OCI-LY1 (cell line): ENCODE measurements at regions not wholly inside any gene's neighbourhood (a gene's known extent, or its start where the extent isn't known, plus 50 kb on each side); places are given as distances from the start of the nearest gene placed in this dataset.

Experiments used
- EZH2 ChIP-seq: fragments of 200-600 bp; sonication (generic), shearing (Covaris generic); IDR thresholded peaks from 2 replicates; pipeline ENCODE4 v1.8.0; 2017; ENCODE audit warnings: borderline replicate concordance, mixed run types, mild to moderate bottlenecking, antibody characterized with exemption, low read length, moderate library complexity, mixed read lengths
- TF ChIP-seq, protein P1 (sequence below): fragments of 200-600 bp; sonication (generic), shearing (Covaris generic); IDR thresholded peaks from 2 replicates; pipeline ENCODE4 v1.5.1; 2017; ENCODE audit warnings: mild to moderate bottlenecking, antibody characterized with exemption, low read length, moderate library complexity, mixed read lengths

DNA sequence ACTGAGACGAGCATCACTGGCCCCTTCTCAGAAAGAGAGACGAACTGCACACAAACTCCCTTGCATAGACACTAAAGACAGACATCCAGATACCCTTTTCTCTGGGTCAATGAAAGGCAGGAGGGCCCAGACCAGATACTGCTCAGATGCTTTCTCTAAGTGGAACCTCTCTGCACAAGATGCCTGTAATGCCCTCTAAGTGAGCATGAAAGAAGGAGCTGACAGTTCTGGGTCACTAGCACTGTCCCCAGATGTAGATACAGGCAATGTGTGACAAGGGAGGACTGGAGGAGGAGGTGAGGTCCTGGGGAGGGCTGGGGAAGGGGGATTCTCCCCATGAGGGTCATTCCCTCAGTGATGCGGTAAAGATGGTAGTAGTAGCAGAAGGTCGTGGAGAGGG lies 501.0 kb upstream of the CDH11 start:
- TF ChIP-seq, protein P1, sequence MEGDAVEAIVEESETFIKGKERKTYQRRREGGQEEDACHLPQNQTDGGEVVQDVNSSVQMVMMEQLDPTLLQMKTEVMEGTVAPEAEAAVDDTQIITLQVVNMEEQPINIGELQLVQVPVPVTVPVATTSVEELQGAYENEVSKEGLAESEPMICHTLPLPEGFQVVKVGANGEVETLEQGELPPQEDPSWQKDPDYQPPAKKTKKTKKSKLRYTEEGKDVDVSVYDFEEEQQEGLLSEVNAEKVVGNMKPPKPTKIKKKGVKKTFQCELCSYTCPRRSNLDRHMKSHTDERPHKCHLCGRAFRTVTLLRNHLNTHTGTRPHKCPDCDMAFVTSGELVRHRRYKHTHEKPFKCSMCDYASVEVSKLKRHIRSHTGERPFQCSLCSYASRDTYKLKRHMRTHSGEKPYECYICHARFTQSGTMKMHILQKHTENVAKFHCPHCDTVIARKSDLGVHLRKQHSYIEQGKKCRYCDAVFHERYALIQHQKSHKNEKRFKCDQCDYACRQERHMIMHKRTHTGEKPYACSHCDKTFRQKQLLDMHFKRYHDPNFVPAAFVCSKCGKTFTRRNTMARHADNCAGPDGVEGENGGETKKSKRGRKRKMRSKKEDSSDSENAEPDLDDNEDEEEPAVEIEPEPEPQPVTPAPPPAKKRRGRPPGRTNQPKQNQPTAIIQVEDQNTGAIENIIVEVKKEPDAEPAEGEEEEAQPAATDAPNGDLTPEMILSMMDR: no peak
- TF ChIP-seq EZH2: no peak
